HepG2 (cell line): ENCODE measurements at regions not wholly inside any gene's neighbourhood (a gene's known extent, or its start where the extent isn't known, plus 50 kb on each side); places are given as distances from the start of the nearest gene placed in this dataset.

Experiments
- ATAC-seq: fragments of 200-7000 bp; cut with Tn5 transposase; 3 replicates; pipeline ENCODE4 v1.9.1; 2020; ENCODE audit warnings: mild to moderate bottlenecking, moderate library complexity
- BruUV-seq: library from RNA; stranded (reverse); fragments of 400-500 nt; replicated peaks from 2 replicates; lab custom pipeline; 2021; lab: Mats Ljungman, UMichigan
- CTCF ChIA-PET: fragments of 300-600 bp; formaldehyde crosslinking; extraction: SDS; loops from one replicate; lab custom pipeline; 2021; ENCODE audit warnings: low total read pairs, inconsistent platforms, low intra/inter-chr PET ratio; lab: Yijun Ruan, JAX
- POLR2A ChIA-PET: fragments of 350-600 bp; sonication (Branson Sonifier 250); formaldehyde crosslinking; loops from one replicate; lab custom pipeline; 2020; ENCODE audit warnings: antibody characterized with exemption, inconsistent platforms; lab: Yijun Ruan, JAX
- DNase-seq: peaks from one replicate; pipeline ENCODE4 v3.0.0-alpha.2; 2015; ENCODE audit warnings: low spot score
- FAIRE-seq: peaks from 3 replicates; lab custom pipeline; 2011; peaks lifted over from hg19 to GRCh38; lab: Jason Lieb, UNC
- H2AFZ ChIP-seq: one replicate; pipeline ENCODE4 v1.6.1; 2011; ENCODE audit warnings: low read length, inconsistent platforms
- H3K27ac ChIP-seq: fragments of 300-600 bp; 3 replicates; pipeline ENCODE4 v1.8.0; 2011; ENCODE audit warnings: mixed run types, mild to moderate bottlenecking, mixed read lengths, low read length, inconsistent platforms; ENCODE audit not compliant: insufficient read depth; ENCODE audit errors: extremely low read length
- H3K27me3 ChIP-seq, 2 experiments: fragments of 200-600 bp in 1 of 2; 2 replicates in 1 of 2; 3 replicates in 1 of 2; pipeline versions ENCODE4 v1.6.0 to v1.8.0; 2011; ENCODE audit warnings: low read length in 2 of 2, mild to moderate bottlenecking in 2 of 2, moderate library complexity in 2 of 2, inconsistent platforms in 1 of 2; ENCODE audit not compliant: insufficient read depth in 2 of 2, control insufficient read depth in 1 of 2
- H3K36me3 ChIP-seq, 2 experiments: fragments of 200-600 bp in 1 of 2; replicated peaks in 1 of 2; 2 replicates in 1 of 2; 3 replicates in 1 of 2; pipeline versions ENCODE4 v1.5.1 to v1.8.0; 2011; ENCODE audit warnings: low read length in 2 of 2, inconsistent platforms in 1 of 2; ENCODE audit not compliant: insufficient read depth in 2 of 2, control insufficient read depth in 1 of 2
- H3K4me1 ChIP-seq: 2 replicates; pipeline ENCODE4 v1.5.1; 2012; ENCODE audit warnings: low read length, inconsistent platforms; ENCODE audit not compliant: insufficient read depth
- H3K4me2 ChIP-seq: 2 replicates; pipeline ENCODE4 v1.6.0; 2011; ENCODE audit warnings: low read depth, low read length, inconsistent platforms
- H3K4me3 ChIP-seq, 3 experiments: fragments of 200-600 bp in 1 of 3; sonication (generic), shearing (Covaris generic) in 1 of 3; replicated peaks in 1 of 3; 2 replicates each; pipeline ENCODE4 v1.5.1; 2011 to 2016; ENCODE audit warnings: low read length in 3 of 3, inconsistent platforms in 2 of 3, low read depth in 2 of 3, mild to moderate bottlenecking in 2 of 3, control low read depth in 1 of 3, mixed read lengths in 1 of 3; ENCODE audit not compliant: insufficient read depth in 1 of 3
- H3K79me2 ChIP-seq: one replicate; pipeline ENCODE4 v1.6.1; 2011; ENCODE audit warnings: low read length, inconsistent platforms; ENCODE audit not compliant: insufficient read depth
- H3K9ac ChIP-seq: 2 replicates; pipeline ENCODE4 v1.6.0; 2011; ENCODE audit warnings: mild to moderate bottlenecking, low read depth, low read length, inconsistent platforms; ENCODE audit not compliant: insufficient read depth
- H3K9me3 ChIP-seq: 2 replicates; pipeline ENCODE4 v1.5.1; 2012; ENCODE audit warnings: mild to moderate bottlenecking, low read length
- H4K20me1 ChIP-seq: 2 replicates; pipeline ENCODE4 v1.6.0; 2011; ENCODE audit warnings: inconsistent platforms, mild to moderate bottlenecking, low read length, moderate library complexity; ENCODE audit not compliant: insufficient read depth
- ELK4 ChIP-seq: sonication (generic); formaldehyde crosslinking; IDR thresholded peaks from 2 replicates; pipeline ENCODE4 v1.9.0; 2021; ENCODE audit warnings: missing genetic modification reagents, borderline replicate concordance
- EP300 ChIP-seq, 3 experiments: sonication (generic) in 1 of 3; formaldehyde crosslinking in 1 of 3; IDR thresholded peaks; 2 replicates each; pipeline versions ENCODE4 v1.5.1 to v1.6.1; 2011 to 2020; ENCODE audit warnings: low read depth in 2 of 3, low read length in 2 of 3, borderline replicate concordance in 1 of 3, improper control_type of control experiment in 1 of 3, mild to moderate bottlenecking in 1 of 3, missing genetic modification reagents in 1 of 3, moderate library complexity in 1 of 3
- ERF ChIP-seq: IDR thresholded peaks from 2 replicates; pipeline ENCODE4 v1.6.1; 2018; ENCODE audit warnings: missing biosample characterization, missing genetic modification reagents
- NR2C2 ChIP-seq: sonication (generic); formaldehyde crosslinking; IDR thresholded peaks from 2 replicates; pipeline ENCODE4 v1.4.0; 2020; ENCODE audit warnings: missing genetic modification reagents, mild to moderate bottlenecking, moderate library complexity, borderline replicate concordance
- SKI ChIP-seq: fragments of 450-650 bp; IDR thresholded peaks from one replicate; pipeline ENCODE4 v1.6.1; 2018; ENCODE audit warnings: mild to moderate bottlenecking; ENCODE audit not compliant: partially characterized antibody
- THAP9 ChIP-seq: sonication (generic); formaldehyde crosslinking; IDR thresholded peaks from 2 replicates; pipeline ENCODE4; 2020; ENCODE audit warnings: missing genetic modification reagents, mild to moderate bottlenecking, borderline replicate concordance
- ZBTB10 ChIP-seq: sonication (generic); formaldehyde crosslinking; IDR thresholded peaks from 2 replicates; pipeline ENCODE4 v1.4.0; 2020; ENCODE audit warnings: missing genetic modification reagents, borderline replicate concordance
- ZUFSP ChIP-seq: sonication (generic); formaldehyde crosslinking; IDR thresholded peaks from 2 replicates; pipeline ENCODE4 v1.9.0; 2021; ENCODE audit warnings: missing genetic modification reagents, mild to moderate bottlenecking, borderline replicate concordance
- WGBS: methylation state at CpG from one replicate; pipeline ENCODE4 v1.1.6; 2017; ENCODE audit warnings: low lambda C conversion rate; 5-methylcytosine and 5-hydroxymethylcytosine counted together
- in situ Hi-C: cut with HindIII; loops from 2 replicates; pipeline ENCODE4 v1.10.0; 2017; ENCODE audit warnings: low pct_unique_long_range_greater_than_20kb; ENCODE audit not compliant: extremely low pct_ligation_motif_present
- intact Hi-C: fragments of 100-400 bp; cut with micrococcal nuclease; formaldehyde crosslinking; loops from one replicate; pipeline ENCODE4 v1.10.0; 2022; ENCODE audit not compliant: unreplicated experiment

- no peak for TF ChIP-seq THAP9 (CRISPR knock-in tag)
Measured at GRCh38 chr2:16885027-16885426, 219.4 kb upstream of the CYRIA start (continued).

- Histone ChIP-seq H3K4me1 (no peaks in the 10 kb centered on the region), H2AFZ (no peak overlapping the region), H3K4me3 (no peak overlapping the region), H3K36me3 (no peaks in the 10 kb centered on the region), H3K27ac (no peak overlapping the region), H4K20me1 (no peaks in the 10 kb centered on the region), H3K9me3 (no peaks in the 10 kb centered on the region), H3K79me2 (no peaks in the 10 kb centered on the region), H3K9ac (no peak overlapping the region), H3K4me2 (no peak overlapping the region), H3K27me3 (no peaks in the 10 kb centered on the region)
- no peak for DNase-seq
- no peak for FAIRE-seq
- no peak for ATAC-seq
- POLR2A ChIA-PET: no interaction called here
- intact Hi-C loops (no loop called here), in situ Hi-C loops (no loop called here)
- WGBS: 3% methylated on average over 3 of the region's 3 CpGs
- CTCF ChIA-PET: no interaction called here
- TF ChIP-seq ELK4 (CRISPR knock-in tag) (no peak), NR2C2 (no peak), ZUFSP (no peak), SKI (no peak), ERF (CRISPR knock-in tag) (no peak), ZBTB10 (no peak), EP300 (IDR thresholded peaks at IDR 0.05; ENCODE audit: low read depth in 2 of 2, low read length in 2 of 2) (no peak), EP300 (CRISPR knock-in tag; IDR thresholded peaks at IDR 0.05; ENCODE audit: borderline replicate concordance) (no peak)
- no TSS peak for BruUV-seq
Measured at GRCh38 chr2:16882706-16883105, 217.1 kb upstream of the CYRIA start.
